ENCODE measurements at regions not wholly inside any gene's neighbourhood (a gene's known extent, or its start where the extent isn't known, plus 50 kb on each side); places are given as distances from the start of the nearest gene placed in this dataset.

GRCh38 chr7:46123-46829, 146.1 kb upstream of the FAM20C start:
- TF ChIP-seq GATA2 (CRISPR knock-in tag; IDR thresholded peaks at IDR 0.05) (no peak), RAD21 (IDR thresholded peaks at IDR 0.05; ENCODE audit: low read length) (no peak)
